Prostate gland (tissue), 2 donors: ENCODE measurements at regions not wholly inside any gene's neighbourhood (a gene's known extent, or its start where the extent isn't known, plus 50 kb on each side); places are given as distances from the start of the nearest gene placed in this dataset.

Experiments used
- POLR2A ChIP-seq: fragments of 450-650 bp; IDR thresholded peaks from one replicate; pipeline ENCODE4 v1.6.1; 2016; ENCODE audit warnings: antibody characterized with exemption, mild to moderate bottlenecking
- POLR2AphosphoS5 ChIP-seq: sonication (generic); formaldehyde crosslinking; IDR thresholded peaks from one replicate; pipeline ENCODE4 v1.6.1; 2017; ENCODE audit warnings: antibody characterized with exemption
- TF ChIP-seq, protein P1 (sequence below), 4 experiments: fragments of 200-600 bp in 2 of 4; fragments of 450-650 bp in 2 of 4; sonication (generic) in 2 of 4; IDR thresholded peaks; 1 replicate in 3 of 4; 2 replicates in 1 of 4; pipeline ENCODE4 v1.5.1; 2016 to 2019; ENCODE audit warnings: antibody characterized with exemption in 4 of 4, mild to moderate bottlenecking in 2 of 4, moderate library complexity in 2 of 4

GRCh38 chr2:41726364-41726763 lies 321.5 kb upstream of the PKDCC start:
- TF ChIP-seq POLR2A (no peak), POLR2AphosphoS5 (no peak)
- TF ChIP-seq, protein P1, sequence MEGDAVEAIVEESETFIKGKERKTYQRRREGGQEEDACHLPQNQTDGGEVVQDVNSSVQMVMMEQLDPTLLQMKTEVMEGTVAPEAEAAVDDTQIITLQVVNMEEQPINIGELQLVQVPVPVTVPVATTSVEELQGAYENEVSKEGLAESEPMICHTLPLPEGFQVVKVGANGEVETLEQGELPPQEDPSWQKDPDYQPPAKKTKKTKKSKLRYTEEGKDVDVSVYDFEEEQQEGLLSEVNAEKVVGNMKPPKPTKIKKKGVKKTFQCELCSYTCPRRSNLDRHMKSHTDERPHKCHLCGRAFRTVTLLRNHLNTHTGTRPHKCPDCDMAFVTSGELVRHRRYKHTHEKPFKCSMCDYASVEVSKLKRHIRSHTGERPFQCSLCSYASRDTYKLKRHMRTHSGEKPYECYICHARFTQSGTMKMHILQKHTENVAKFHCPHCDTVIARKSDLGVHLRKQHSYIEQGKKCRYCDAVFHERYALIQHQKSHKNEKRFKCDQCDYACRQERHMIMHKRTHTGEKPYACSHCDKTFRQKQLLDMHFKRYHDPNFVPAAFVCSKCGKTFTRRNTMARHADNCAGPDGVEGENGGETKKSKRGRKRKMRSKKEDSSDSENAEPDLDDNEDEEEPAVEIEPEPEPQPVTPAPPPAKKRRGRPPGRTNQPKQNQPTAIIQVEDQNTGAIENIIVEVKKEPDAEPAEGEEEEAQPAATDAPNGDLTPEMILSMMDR (IDR thresholded peaks at IDR 0.05), result no peak
